ENCODE measurements at regions not wholly inside any gene's neighbourhood (a gene's known extent, or its start where the extent isn't known, plus 50 kb on each side); places are given as distances from the start of the nearest gene placed in this dataset.
A peak's percentile ranks its signal among the peaks of the same experiment; 100 is the strongest.
"Not testable (repeated sequence)": the region's sequence is repeated elsewhere in the genome, so short reads cannot be mapped to it uniquely, and the experiment has no call there.

DNA sequence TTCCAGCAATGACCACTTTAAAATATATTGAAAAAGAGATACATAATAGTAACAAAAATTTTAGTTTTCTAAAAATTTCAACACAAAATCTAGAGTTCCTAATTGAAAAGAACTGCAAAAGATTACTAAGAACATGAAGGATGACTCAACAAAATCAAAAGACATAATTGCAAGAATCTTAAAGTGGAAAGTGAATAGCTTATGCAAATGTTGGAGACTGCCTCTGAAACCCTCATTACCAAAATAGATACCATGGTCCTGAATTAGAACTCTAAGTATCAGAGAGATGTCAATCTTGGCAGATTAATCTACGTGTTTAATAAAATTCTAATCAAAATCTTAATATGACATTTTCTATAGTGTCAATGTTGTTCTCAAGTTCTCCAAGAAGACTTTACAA is 60.7 kb upstream of the SGO1 start:
- Histone ChIP-seq H3K9me2 (replicated peaks; ENCODE audit: insufficient read depth, low read length) (no peaks in the 10 kb centered on the region), H3K4me3 (ENCODE audit: low read length) (no peak overlapping the region), H3K79me2 (ENCODE audit: low read length) (no peaks in the 10 kb centered on the region), H3K9me3 (replicated peaks; ENCODE audit: insufficient read depth, low read length) (no peaks in the 10 kb centered on the region), H2AFZ (ENCODE audit: low read length) (no peak overlapping the region), H3K4me1 (ENCODE audit: low read length) (peaks cover 6% of the 10 kb centered on the region), H3K4me2 (ENCODE audit: low read depth, low read length) (no peak overlapping the region), H3K27ac (ENCODE audit: low read length) (no peak overlapping the region), H4K20me1 (ENCODE audit: insufficient read depth, low read length) (no peaks in the 10 kb centered on the region), H3F3A (ENCODE audit: insufficient read depth, low read length) (no peaks in the 10 kb centered on the region), H3K9ac (ENCODE audit: low read length) (no peak overlapping the region), H3K27me3 (replicated peaks; ENCODE audit: insufficient read depth, low read length) (no peaks in the 10 kb centered on the region), H3K36me3 (replicated peaks; ENCODE audit: insufficient read depth, low read length) (no peaks in the 10 kb centered on the region)
- DNase-seq, result peak; percentile 43
- TF ChIP-seq, protein P1, sequence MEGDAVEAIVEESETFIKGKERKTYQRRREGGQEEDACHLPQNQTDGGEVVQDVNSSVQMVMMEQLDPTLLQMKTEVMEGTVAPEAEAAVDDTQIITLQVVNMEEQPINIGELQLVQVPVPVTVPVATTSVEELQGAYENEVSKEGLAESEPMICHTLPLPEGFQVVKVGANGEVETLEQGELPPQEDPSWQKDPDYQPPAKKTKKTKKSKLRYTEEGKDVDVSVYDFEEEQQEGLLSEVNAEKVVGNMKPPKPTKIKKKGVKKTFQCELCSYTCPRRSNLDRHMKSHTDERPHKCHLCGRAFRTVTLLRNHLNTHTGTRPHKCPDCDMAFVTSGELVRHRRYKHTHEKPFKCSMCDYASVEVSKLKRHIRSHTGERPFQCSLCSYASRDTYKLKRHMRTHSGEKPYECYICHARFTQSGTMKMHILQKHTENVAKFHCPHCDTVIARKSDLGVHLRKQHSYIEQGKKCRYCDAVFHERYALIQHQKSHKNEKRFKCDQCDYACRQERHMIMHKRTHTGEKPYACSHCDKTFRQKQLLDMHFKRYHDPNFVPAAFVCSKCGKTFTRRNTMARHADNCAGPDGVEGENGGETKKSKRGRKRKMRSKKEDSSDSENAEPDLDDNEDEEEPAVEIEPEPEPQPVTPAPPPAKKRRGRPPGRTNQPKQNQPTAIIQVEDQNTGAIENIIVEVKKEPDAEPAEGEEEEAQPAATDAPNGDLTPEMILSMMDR (IDR thresholded peaks at IDR 0.05; ENCODE audit: low read length), result no peak
- TF ChIP-seq EZH2 (optimal IDR thresholded peaks at IDR 0.05; ENCODE audit: low read depth, low read length) (no peak), EZH2phosphoT487 (IDR thresholded peaks at IDR 0.05; ENCODE audit: low read length) (no peak)

DNA sequence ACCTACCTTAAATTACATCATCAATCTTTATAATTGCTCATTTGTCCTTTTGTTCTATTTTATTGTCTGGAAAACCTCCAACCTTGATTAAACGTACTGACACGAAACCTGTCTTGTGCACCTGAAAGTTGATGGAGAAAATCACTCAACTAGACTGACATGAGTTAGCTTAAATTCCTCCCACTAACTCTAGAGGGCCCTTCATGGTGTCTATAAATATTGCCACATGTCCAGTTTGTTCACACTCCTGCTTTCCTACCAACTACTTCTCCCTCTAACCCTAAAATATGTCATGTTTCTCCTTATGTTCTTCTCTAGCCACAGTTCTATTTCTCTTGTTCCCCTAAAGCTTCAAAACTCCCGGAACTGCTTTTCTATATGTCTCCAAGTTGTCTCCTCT is 59.8 kb upstream of the SGO1 start:
- TF ChIP-seq EZH2 (optimal IDR thresholded peaks at IDR 0.05; ENCODE audit: low read depth, low read length), result no peak
- TF ChIP-seq, protein P1 (IDR thresholded peaks at IDR 0.05; ENCODE audit: low read length), result 0 out of 2 replicates have a peak, but pooled peaks have one; percentile 5
- no peaks in the 10 kb centered on the region for H4K20me1 ChIP-seq (ENCODE audit: insufficient read depth, low read length)
- H3K79me2 ChIP-seq (ENCODE audit: low read length), result no peaks in the 10 kb centered on the region
- no peak overlapping the region for H3K9ac ChIP-seq (ENCODE audit: low read length)
- DNase-seq, result no peak
- H3K4me2 ChIP-seq (ENCODE audit: low read depth, low read length), result no peak overlapping the region
- H3K27me3 ChIP-seq (replicated peaks; ENCODE audit: insufficient read depth, low read length), result no peaks in the 10 kb centered on the region
- no peak overlapping the region for H3K4me3 ChIP-seq (ENCODE audit: low read length)
- H3K4me1 ChIP-seq (ENCODE audit: low read length), result peaks cover 6% of the 10 kb centered on the region
- no peaks in the 10 kb centered on the region for H3K36me3 ChIP-seq (replicated peaks; ENCODE audit: insufficient read depth, low read length)
- no peak overlapping the region for H2AFZ ChIP-seq (ENCODE audit: low read length)
- no peaks in the 10 kb centered on the region for H3K9me3 ChIP-seq (replicated peaks; ENCODE audit: insufficient read depth, low read length)
- H3F3A ChIP-seq (ENCODE audit: insufficient read depth, low read length), result no peaks in the 10 kb centered on the region
- no peaks in the 10 kb centered on the region for H3K9me2 ChIP-seq (replicated peaks; ENCODE audit: insufficient read depth, low read length)
- no peak overlapping the region for H3K27ac ChIP-seq (ENCODE audit: low read length)

DNA sequence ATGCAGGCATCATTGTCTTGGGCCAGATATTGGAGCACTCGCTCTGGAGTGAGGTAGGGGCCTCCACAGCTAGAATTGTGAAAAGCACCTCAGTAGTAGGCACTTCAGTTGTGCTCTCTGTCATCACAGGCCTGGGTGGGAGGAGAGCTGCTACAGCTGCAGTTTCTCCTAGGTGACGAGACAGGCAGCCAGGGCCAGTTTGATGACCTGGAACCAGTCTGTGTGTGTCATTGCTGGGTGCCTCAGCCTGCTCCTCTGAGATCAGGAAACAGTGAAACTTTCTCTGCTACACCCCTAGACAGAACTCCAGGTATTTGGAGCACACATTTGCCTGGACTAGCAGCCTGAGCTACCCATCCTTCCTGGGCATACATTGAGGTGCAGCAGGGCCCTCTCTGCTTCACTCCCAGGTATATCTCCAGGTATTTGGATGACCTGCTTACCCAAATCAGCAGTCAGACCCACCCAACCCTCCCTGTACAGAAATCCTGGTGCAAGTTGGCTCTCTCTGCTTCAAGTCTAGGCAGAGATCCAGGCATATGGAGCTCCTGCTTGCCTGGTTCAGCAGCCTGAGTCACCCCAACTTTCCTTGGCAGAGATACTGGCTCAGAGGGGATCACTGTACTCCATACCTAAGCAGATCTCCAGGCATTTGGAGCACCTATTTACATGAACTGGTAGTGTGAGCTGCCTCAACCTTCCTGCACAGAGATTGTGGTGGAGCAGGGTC is 54.3 kb upstream of the SGO1 start:
- H3K9ac ChIP-seq (ENCODE audit: low read length), result no peak overlapping the region
- H3K9me2 ChIP-seq (replicated peaks; ENCODE audit: insufficient read depth, low read length), result no peaks in the 10 kb centered on the region
- H3F3A ChIP-seq (ENCODE audit: insufficient read depth, low read length), result no peaks in the 10 kb centered on the region
- H3K27ac ChIP-seq (ENCODE audit: low read length), result no peak overlapping the region
- no peak overlapping the region for H3K4me3 ChIP-seq (ENCODE audit: low read length)
- no peak for DNase-seq
- no peak overlapping the region for H3K4me2 ChIP-seq (ENCODE audit: low read depth, low read length)
- no peaks in the 10 kb centered on the region for H3K36me3 ChIP-seq (replicated peaks; ENCODE audit: insufficient read depth, low read length)
- no peak overlapping the region for H2AFZ ChIP-seq (ENCODE audit: low read length)
- no peaks in the 10 kb centered on the region for H4K20me1 ChIP-seq (ENCODE audit: insufficient read depth, low read length)
- no peaks in the 10 kb centered on the region for H3K79me2 ChIP-seq (ENCODE audit: low read length)
- no peaks in the 10 kb centered on the region for H3K9me3 ChIP-seq (replicated peaks; ENCODE audit: insufficient read depth, low read length)
- TF ChIP-seq EZH2 (optimal IDR thresholded peaks at IDR 0.05; ENCODE audit: low read depth, low read length), result no peak
- no peaks in the 10 kb centered on the region for H3K4me1 ChIP-seq (ENCODE audit: low read length)
- no peaks in the 10 kb centered on the region for H3K27me3 ChIP-seq (replicated peaks; ENCODE audit: insufficient read depth, low read length)

GRCh38 chr3:20238199-20238598 is 52.2 kb upstream of the SGO1 start:
- not testable (repeated sequence) for DNase-seq; H3K9me3 ChIP-seq (replicated peaks; ENCODE audit: insufficient read depth, low read length)

More at GRCh38 chr3:20238199-20238598, 52.2 kb upstream of the SGO1 start:
- not testable (repeated sequence) for H3K79me2 ChIP-seq (ENCODE audit: low read length); H3K4me3 ChIP-seq (ENCODE audit: low read length); H3K9ac ChIP-seq (ENCODE audit: low read length); H3K27ac ChIP-seq (ENCODE audit: low read length); H3K9me2 ChIP-seq (replicated peaks; ENCODE audit: insufficient read depth, low read length); H3K4me2 ChIP-seq (ENCODE audit: low read depth, low read length); H2AFZ ChIP-seq (ENCODE audit: low read length); H4K20me1 ChIP-seq (ENCODE audit: insufficient read depth, low read length); H3K4me1 ChIP-seq (ENCODE audit: low read length); H3K36me3 ChIP-seq (replicated peaks; ENCODE audit: insufficient read depth, low read length); H3F3A ChIP-seq (ENCODE audit: insufficient read depth, low read length); H3K27me3 ChIP-seq (replicated peaks; ENCODE audit: insufficient read depth, low read length)
